Transverse colon (tissue), 4 donors: ENCODE measurements at regions not wholly inside any gene's neighbourhood (a gene's known extent, or its start where the extent isn't known, plus 50 kb on each side); places are given as distances from the start of the nearest gene placed in this dataset.

Experiments
- DNase-seq: peaks from one replicate; pipeline ENCODE4 v3.0.0-alpha.2; 2019
- H3K27ac ChIP-seq, 4 donors: fragments of 200-600 bp; sonication (generic); 2 replicates each; pipeline ENCODE4 v1.5.1; 2016 to 2018; ENCODE audit warnings: inconsistent platforms in 4 of 4
- H3K27me3 ChIP-seq: fragments of 200-600 bp; sonication (generic); 2 replicates; pipeline ENCODE4 v1.5.1; 2017; ENCODE audit warnings: inconsistent platforms
- H3K36me3 ChIP-seq, 4 donors: fragments of 200-600 bp; sonication (generic); 2 replicates each; pipeline ENCODE4 v1.5.1; 2017 to 2019; ENCODE audit warnings: inconsistent platforms in 4 of 4
- H3K4me1 ChIP-seq, 4 donors: fragments of 200-600 bp; sonication (generic); 2 replicates each; pipeline ENCODE4 v1.5.1; 2017 to 2020; ENCODE audit warnings: inconsistent platforms in 4 of 4
- H3K4me3 ChIP-seq, 4 donors: fragments of 200-600 bp; sonication (generic); 1 replicate in 1 of 4; 2 replicates in 3 of 4; pipeline versions ENCODE4 v1.5.1 to v1.6.1; 2017 to 2019; ENCODE audit warnings: inconsistent platforms in 4 of 4
- H3K9me3 ChIP-seq, 2 donors: fragments of 200-600 bp; sonication (generic); 2 replicates each; pipeline ENCODE4 v1.5.1; 2017 to 2019; ENCODE audit warnings: inconsistent platforms in 2 of 2
- EP300 ChIP-seq: sonication (generic); formaldehyde crosslinking; IDR thresholded peaks from one replicate; pipeline ENCODE4 v1.6.1; 2017; ENCODE audit warnings: antibody characterized with exemption, low read depth
- POLR2A ChIP-seq: fragments of 450-650 bp; IDR thresholded peaks from one replicate; pipeline ENCODE4 v1.6.1; 2016; ENCODE audit warnings: antibody characterized with exemption, mild to moderate bottlenecking, moderate library complexity
- POLR2AphosphoS5 ChIP-seq, 3 donors: sonication (generic); formaldehyde crosslinking; IDR thresholded peaks; one replicate each; pipeline ENCODE4 v1.6.1; 2016; ENCODE audit warnings: antibody characterized with exemption in 3 of 3
- WGBS, 2 donors: methylation state at CpG; one replicate each; pipeline ENCODE4 v1.1.5; 2018; ENCODE audit warnings: low coverage in 1 of 2; 5-methylcytosine and 5-hydroxymethylcytosine counted together
- in situ Hi-C, 4 donors: fragments of 200-750 bp; cut with MboI; loops; one replicate each; pipeline versions ENCODE4 v1.15.0 to v1.15.1; 2017; ENCODE audit warnings: low sequenced_read_pairs in 3 of 4, low pct_ligation_motif_present in 1 of 4, low pct_unique_long_range_greater_than_20kb in 1 of 4
- intact Hi-C: fragments of 100-400 bp; cut with DNase I; formaldehyde crosslinking; loops from one replicate; pipeline ENCODE4 v1.15.1; 2023; ENCODE audit warnings: low total_unique reads
- TF ChIP-seq, protein P1 (sequence below), 5 experiments: fragments of 200-600 bp in 3 of 5; fragments of 450-650 bp in 2 of 5; sonication (generic) in 3 of 5; IDR thresholded peaks; 1 replicate in 2 of 5; 2 replicates in 3 of 5; pipeline ENCODE4 v1.5.1; 2016 to 2017; ENCODE audit warnings: antibody characterized with exemption in 5 of 5, inconsistent platforms in 3 of 5, mild to moderate bottlenecking in 2 of 5, moderate library complexity in 1 of 5

DNA sequence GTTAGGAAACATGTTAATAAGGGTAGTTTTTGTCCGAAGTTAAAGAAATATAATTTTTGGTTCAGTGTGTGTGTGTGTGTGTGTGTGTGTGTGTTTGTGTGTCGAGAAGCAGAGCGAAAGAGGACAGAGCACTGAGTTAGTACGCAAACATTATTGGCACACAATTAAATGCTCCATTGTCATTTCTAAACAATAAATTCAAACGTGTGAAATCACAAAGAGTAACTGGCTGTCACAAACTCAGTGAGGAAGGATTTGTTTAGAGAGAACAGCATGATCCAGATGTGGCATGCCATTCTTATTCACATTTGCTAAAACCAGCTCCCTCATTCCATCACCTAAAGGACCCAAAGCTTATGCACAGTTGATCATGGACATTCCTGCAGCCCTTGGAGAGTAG is 970.8 kb downstream of the DTWD2 start:
- Histone ChIP-seq H3K9me3 (no peaks in the 10 kb centered on the region), H3K27me3 (no peaks in the 10 kb centered on the region), H3K27ac (no peak overlapping the region), H3K36me3 (no peaks in the 10 kb centered on the region), H3K4me1 (no peaks in the 10 kb centered on the region), H3K4me3 (no peak overlapping the region)
- intact Hi-C loops, result no loop called here
- TF ChIP-seq POLR2A (no peak), POLR2AphosphoS5 (IDR thresholded peaks at IDR 0.05) (no peak), EP300 (no peak)
- TF ChIP-seq, protein P1, sequence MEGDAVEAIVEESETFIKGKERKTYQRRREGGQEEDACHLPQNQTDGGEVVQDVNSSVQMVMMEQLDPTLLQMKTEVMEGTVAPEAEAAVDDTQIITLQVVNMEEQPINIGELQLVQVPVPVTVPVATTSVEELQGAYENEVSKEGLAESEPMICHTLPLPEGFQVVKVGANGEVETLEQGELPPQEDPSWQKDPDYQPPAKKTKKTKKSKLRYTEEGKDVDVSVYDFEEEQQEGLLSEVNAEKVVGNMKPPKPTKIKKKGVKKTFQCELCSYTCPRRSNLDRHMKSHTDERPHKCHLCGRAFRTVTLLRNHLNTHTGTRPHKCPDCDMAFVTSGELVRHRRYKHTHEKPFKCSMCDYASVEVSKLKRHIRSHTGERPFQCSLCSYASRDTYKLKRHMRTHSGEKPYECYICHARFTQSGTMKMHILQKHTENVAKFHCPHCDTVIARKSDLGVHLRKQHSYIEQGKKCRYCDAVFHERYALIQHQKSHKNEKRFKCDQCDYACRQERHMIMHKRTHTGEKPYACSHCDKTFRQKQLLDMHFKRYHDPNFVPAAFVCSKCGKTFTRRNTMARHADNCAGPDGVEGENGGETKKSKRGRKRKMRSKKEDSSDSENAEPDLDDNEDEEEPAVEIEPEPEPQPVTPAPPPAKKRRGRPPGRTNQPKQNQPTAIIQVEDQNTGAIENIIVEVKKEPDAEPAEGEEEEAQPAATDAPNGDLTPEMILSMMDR (IDR thresholded peaks at IDR 0.05), result no peak
- no peak for DNase-seq
- in situ Hi-C loops, result no loop called here
- 74 to 87% methylated on average over 5 of the region's 5 CpGs for WGBS, 2 donors

GRCh38 chr5:118016396-118016795 is 972.0 kb downstream of the DTWD2 start:
- Histone ChIP-seq H3K27me3 (no peaks in the 10 kb centered on the region), H3K36me3 (no peaks in the 10 kb centered on the region), H3K4me1 (no peaks in the 10 kb centered on the region), H3K4me3 (no peak overlapping the region), H3K27ac (no peak overlapping the region), H3K9me3 (no peaks in the 10 kb centered on the region)
- TF ChIP-seq EP300, result no peak
- TF ChIP-seq POLR2A, result no peak
- TF ChIP-seq, protein P1 (IDR thresholded peaks at IDR 0.05), result no peak
- no peak for TF ChIP-seq POLR2AphosphoS5 (IDR thresholded peaks at IDR 0.05)
- intact Hi-C loops, result no loop called here
- DNase-seq, result no peak
- in situ Hi-C loops, result no loop called here

- DNase-seq, result no peak
These were observed 972.8 kb downstream of the DTWD2 start for GRCh38 chr5:118015511-118015910.

GRCh38 chr5:118009741-118010297 is 978.5 kb downstream of the DTWD2 start:
- WGBS, 2 donors, result 50 to 64% methylated on average over 1 of the region's 1 CpG
- intact Hi-C loops, result no loop called here

More at GRCh38 chr5:118015511-118015910, 972.8 kb downstream of the DTWD2 start:
- 68 to 76% methylated on average over 2 of the region's 2 CpGs for WGBS, 2 donors
- H3K4me3 ChIP-seq, result no peak overlapping the region
- H3K4me1 ChIP-seq, result no peaks in the 10 kb centered on the region
- H3K27me3 ChIP-seq, result no peaks in the 10 kb centered on the region
- intact Hi-C loops (no loop called here), in situ Hi-C loops (no loop called here)
- no peak overlapping the region for H3K27ac ChIP-seq
- no peaks in the 10 kb centered on the region for H3K9me3 ChIP-seq
- TF ChIP-seq, protein P1 (IDR thresholded peaks at IDR 0.05), result no peak
- TF ChIP-seq EP300 (no peak), POLR2AphosphoS5 (IDR thresholded peaks at IDR 0.05) (no peak), POLR2A (no peak)
- no peaks in the 10 kb centered on the region for H3K36me3 ChIP-seq

More at GRCh38 chr5:118009741-118010297, 978.5 kb downstream of the DTWD2 start:
- DNase-seq, result no peak
- Histone ChIP-seq H3K36me3 (no peaks in the 10 kb centered on the region), H3K9me3 (no peaks in the 10 kb centered on the region), H3K27ac (no peak overlapping the region), H3K27me3 (no peaks in the 10 kb centered on the region), H3K4me3 (no peak overlapping the region), H3K4me1 (peaks cover 0 to 4% (median 0%) of the 10 kb centered on the region in 4 donors)
- TF ChIP-seq, protein P1 (IDR thresholded peaks at IDR 0.05), result no peak
- TF ChIP-seq POLR2A (no peak), EP300 (no peak), POLR2AphosphoS5 (IDR thresholded peaks at IDR 0.05) (no peak)
- in situ Hi-C loops, result no loop called here
